ENCODE measurements at regions not wholly inside any gene's neighbourhood (a gene's known extent, or its start where the extent isn't known, plus 50 kb on each side); places are given as distances from the start of the nearest gene placed in this dataset.

DNA sequence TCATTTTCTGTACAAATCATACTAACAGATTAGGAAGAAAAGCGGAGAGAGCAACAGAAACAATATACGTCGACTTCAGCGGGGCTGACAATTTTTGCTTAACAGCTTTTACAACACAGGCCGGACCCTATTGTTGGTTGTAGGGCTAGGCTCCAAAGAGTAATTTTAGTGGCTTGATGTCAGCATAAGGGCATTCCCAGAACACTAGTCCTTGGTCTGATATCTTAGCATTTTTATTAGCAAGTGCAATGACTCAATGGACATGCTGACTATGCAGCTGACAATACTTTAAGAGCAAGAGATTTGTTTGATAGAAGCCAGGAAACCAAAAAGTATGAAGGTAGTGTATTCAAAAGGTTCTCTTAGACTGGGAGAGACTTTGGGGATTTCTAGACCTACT lies 209.9 kb downstream of the LNPK start:
- dilution Hi-C loops (cut with MboI; ENCODE audit: extremely low pct_ligation_motif_present, low sequenced_read_pairs) (no loop called here), intact Hi-C loops (cut with micrococcal nuclease) (no loop called here)
- H3K9ac ChIP-seq (replicated peaks; ENCODE audit: extremely low read depth, insufficient read depth, low read length): no peak overlapping the region
- POLR2A ChIA-PET: no interaction called here
- H3K79me2 ChIP-seq (ENCODE audit: control insufficient read depth, insufficient read depth, low read length): no peaks in the 10 kb centered on the region
- TF ChIP-seq GATA2 (IDR thresholded peaks at IDR 0.05; ENCODE audit: insufficient read depth, insufficient read length, low read depth, low read length): no peak
- TF ChIP-seq EZH2 (IDR thresholded peaks at IDR 0.05; ENCODE audit: borderline replicate concordance, low read depth, low read length, severe bottlenecking): no peak
- TF ChIP-seq JUN (IDR thresholded peaks at IDR 0.05; ENCODE audit: borderline replicate concordance, insufficient read depth, insufficient read length, low read depth): no peak
- TF ChIP-seq POLR2A (IDR thresholded peaks at IDR 0.05; ENCODE audit: low read depth, low read length): no peak
- no peak for TF ChIP-seq FOS (IDR thresholded peaks at IDR 0.05; ENCODE audit: borderline replicate concordance, insufficient read depth, low read length)
- no peak for DNase-seq (ENCODE audit: low read depth, low spot score)
- H4K20me1 ChIP-seq (replicated peaks; ENCODE audit: control insufficient read depth, extremely low read depth, insufficient read depth, low read length): no peaks in the 10 kb centered on the region
- no peak overlapping the region for H2AFZ ChIP-seq (ENCODE audit: low read depth, low read length)
- H3K9me3 ChIP-seq (replicated peaks; ENCODE audit: control insufficient read depth, insufficient read depth, low read length): no peaks in the 10 kb centered on the region
- no peaks in the 10 kb centered on the region for H3K9me1 ChIP-seq (replicated peaks; ENCODE audit: control insufficient read depth, extremely low read depth, insufficient read depth, low read length)
- CTCF ChIA-PET: no interaction called here
- H3K4me2 ChIP-seq (ENCODE audit: insufficient read depth, low read length): no peak overlapping the region
- H3K36me3 ChIP-seq (ENCODE audit: control insufficient read depth in 2 of 2, extremely low read depth in 1 of 2, insufficient read depth in 2 of 2, low read length in 2 of 2): no peaks in the 10 kb centered on the region
- no peaks in the 10 kb centered on the region for H3K27me3 ChIP-seq (ENCODE audit: control insufficient read depth in 2 of 2, insufficient read depth in 2 of 2, low read length in 2 of 2)
- H3K27ac ChIP-seq (ENCODE audit: insufficient read depth, low read depth, low read length): no peak overlapping the region
- H3K4me3 ChIP-seq (replicated peaks in 1 of 3; ENCODE audit: insufficient read depth in 1 of 3, low read depth in 1 of 3, low read length in 3 of 3): no peak overlapping the region
- no peak for FAIRE-seq
- no peaks in the 10 kb centered on the region for H3K4me1 ChIP-seq (ENCODE audit: control insufficient read depth, extremely low read depth, insufficient read depth, low read length)
- BruUV-seq (replicated peaks): no TSS peak

DNA sequence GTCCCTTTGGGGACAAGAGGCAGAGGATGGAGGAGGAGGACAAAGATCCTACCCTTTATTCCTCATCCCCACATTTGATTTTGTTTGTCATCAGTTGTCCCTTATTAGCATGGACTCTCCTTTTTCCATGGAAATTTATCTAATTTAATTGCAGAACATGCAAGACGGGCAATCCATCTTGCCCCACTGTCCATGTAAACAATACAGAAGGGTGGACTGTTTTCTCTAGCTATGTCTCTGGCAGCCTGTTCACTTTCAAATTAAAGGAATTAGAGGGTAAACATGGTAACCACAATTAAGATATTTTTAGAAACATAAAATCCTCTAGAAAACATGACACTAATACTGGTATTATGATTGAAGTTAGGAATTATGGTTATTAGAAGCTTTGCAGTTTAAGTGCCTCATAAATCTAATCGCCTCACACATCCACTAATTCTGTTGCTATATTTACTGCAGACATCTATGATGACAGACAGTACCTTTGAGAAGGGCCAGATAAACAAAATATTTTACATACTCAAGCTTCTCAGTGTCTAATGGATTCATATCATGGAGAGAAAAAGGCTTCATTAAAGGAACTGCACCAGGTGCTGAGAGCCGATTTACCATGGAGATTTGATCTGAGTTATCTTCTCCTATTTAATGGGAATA lies 215.5 kb downstream of the LNPK start:
- CTCF ChIA-PET: no interaction called here
- POLR2A ChIA-PET: no interaction called here
- dilution Hi-C loops (cut with MboI; ENCODE audit: extremely low pct_ligation_motif_present, low sequenced_read_pairs) (no loop called here), intact Hi-C loops (cut with micrococcal nuclease) (no loop called here)
- no peaks in the 10 kb centered on the region for H3K36me3 ChIP-seq (ENCODE audit: control insufficient read depth in 2 of 2, extremely low read depth in 1 of 2, insufficient read depth in 2 of 2, low read length in 2 of 2)
- H3K27ac ChIP-seq (ENCODE audit: insufficient read depth, low read depth, low read length): no peak overlapping the region
- DNase-seq (ENCODE audit: low read depth, low spot score): no peak
- no peaks in the 10 kb centered on the region for H4K20me1 ChIP-seq (replicated peaks; ENCODE audit: control insufficient read depth, extremely low read depth, insufficient read depth, low read length)
- H3K4me2 ChIP-seq (ENCODE audit: insufficient read depth, low read length): no peak overlapping the region
- H3K9ac ChIP-seq (replicated peaks; ENCODE audit: extremely low read depth, insufficient read depth, low read length): no peak overlapping the region
- H3K4me3 ChIP-seq (replicated peaks in 1 of 3; ENCODE audit: insufficient read depth in 1 of 3, low read depth in 1 of 3, low read length in 3 of 3): no peak overlapping the region
- H3K27me3 ChIP-seq (ENCODE audit: control insufficient read depth in 2 of 2, insufficient read depth in 2 of 2, low read length in 2 of 2): no peaks in the 10 kb centered on the region
- H2AFZ ChIP-seq (ENCODE audit: low read depth, low read length): no peak overlapping the region
- no peak for FAIRE-seq
- no peaks in the 10 kb centered on the region for H3K9me3 ChIP-seq (replicated peaks; ENCODE audit: control insufficient read depth, insufficient read depth, low read length)
- H3K4me1 ChIP-seq (ENCODE audit: control insufficient read depth, extremely low read depth, insufficient read depth, low read length): no peaks in the 10 kb centered on the region
- TF ChIP-seq POLR2A (IDR thresholded peaks at IDR 0.05; ENCODE audit: low read depth, low read length) (no peak), JUN (IDR thresholded peaks at IDR 0.05; ENCODE audit: borderline replicate concordance, insufficient read depth, insufficient read length, low read depth) (no peak), GATA2 (IDR thresholded peaks at IDR 0.05; ENCODE audit: insufficient read depth, insufficient read length, low read depth, low read length) (no peak), EZH2 (IDR thresholded peaks at IDR 0.05; ENCODE audit: borderline replicate concordance, low read depth, low read length, severe bottlenecking) (no peak), POLR2AphosphoS5 (IDR thresholded peaks at IDR 0.05; ENCODE audit: insufficient read depth, low read depth, low read length) (no peak), FOS (IDR thresholded peaks at IDR 0.05; ENCODE audit: borderline replicate concordance, insufficient read depth, low read length) (no peak), MYC (IDR thresholded peaks at IDR 0.05; ENCODE audit: low read depth, low read length) (no peak)
- TF ChIP-seq, protein P1, sequence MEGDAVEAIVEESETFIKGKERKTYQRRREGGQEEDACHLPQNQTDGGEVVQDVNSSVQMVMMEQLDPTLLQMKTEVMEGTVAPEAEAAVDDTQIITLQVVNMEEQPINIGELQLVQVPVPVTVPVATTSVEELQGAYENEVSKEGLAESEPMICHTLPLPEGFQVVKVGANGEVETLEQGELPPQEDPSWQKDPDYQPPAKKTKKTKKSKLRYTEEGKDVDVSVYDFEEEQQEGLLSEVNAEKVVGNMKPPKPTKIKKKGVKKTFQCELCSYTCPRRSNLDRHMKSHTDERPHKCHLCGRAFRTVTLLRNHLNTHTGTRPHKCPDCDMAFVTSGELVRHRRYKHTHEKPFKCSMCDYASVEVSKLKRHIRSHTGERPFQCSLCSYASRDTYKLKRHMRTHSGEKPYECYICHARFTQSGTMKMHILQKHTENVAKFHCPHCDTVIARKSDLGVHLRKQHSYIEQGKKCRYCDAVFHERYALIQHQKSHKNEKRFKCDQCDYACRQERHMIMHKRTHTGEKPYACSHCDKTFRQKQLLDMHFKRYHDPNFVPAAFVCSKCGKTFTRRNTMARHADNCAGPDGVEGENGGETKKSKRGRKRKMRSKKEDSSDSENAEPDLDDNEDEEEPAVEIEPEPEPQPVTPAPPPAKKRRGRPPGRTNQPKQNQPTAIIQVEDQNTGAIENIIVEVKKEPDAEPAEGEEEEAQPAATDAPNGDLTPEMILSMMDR (IDR thresholded peaks at IDR 0.05; ENCODE audit: extremely low read depth in 1 of 2, insufficient read depth in 1 of 2, low read depth in 1 of 2, low read length in 2 of 2): no peak
- TF ChIP-seq, protein P2, sequence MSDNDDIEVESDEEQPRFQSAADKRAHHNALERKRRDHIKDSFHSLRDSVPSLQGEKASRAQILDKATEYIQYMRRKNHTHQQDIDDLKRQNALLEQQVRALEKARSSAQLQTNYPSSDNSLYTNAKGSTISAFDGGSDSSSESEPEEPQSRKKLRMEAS (IDR thresholded peaks at IDR 0.05; ENCODE audit: insufficient read depth, insufficient read length): no peak
- BruUV-seq (replicated peaks): no TSS peak
- no peaks in the 10 kb centered on the region for H3K9me1 ChIP-seq (replicated peaks; ENCODE audit: control insufficient read depth, extremely low read depth, insufficient read depth, low read length)
- no peaks in the 10 kb centered on the region for H3K79me2 ChIP-seq (ENCODE audit: control insufficient read depth, insufficient read depth, low read length)

Data from endothelial cell of umbilical vein (primary cell).